Gastrocnemius medialis (tissue), 4 donors: ENCODE measurements at regions not wholly inside any gene's neighbourhood (a gene's known extent, or its start where the extent isn't known, plus 50 kb on each side); places are given as distances from the start of the nearest gene placed in this dataset.
A peak's percentile ranks its signal among the peaks of the same experiment; 100 is the strongest.

ENCODE experiments used
- ATAC-seq, 2 donors: fragments of 150-250 bp; one replicate each; pipeline ENCODE4 v1.9.1; 2016
- DNase-seq, 2 donors: peaks; one replicate each; pipeline ENCODE4 v3.0.0-alpha.2; 2019
- H3K27ac ChIP-seq, 4 donors: fragments of 200-600 bp; sonication (generic); 1 replicate in 1 of 4; 2 replicates in 3 of 4; pipeline ENCODE4 v1.5.1; 2016 to 2018; ENCODE audit warnings: mild to moderate bottlenecking in 2 of 4, moderate library complexity in 1 of 4
- H3K27me3 ChIP-seq, 3 donors: fragments of 200-600 bp; sonication (generic) in 2 of 3; 1 replicate in 1 of 3; 2 replicates in 2 of 3; pipeline versions ENCODE4 v1.5.1 to v1.6.0; 2016 to 2019; ENCODE audit warnings: mild to moderate bottlenecking in 1 of 3, moderate library complexity in 1 of 3
- H3K36me3 ChIP-seq, 2 donors: fragments of 200-600 bp; sonication (generic) in 1 of 2; one replicate each; pipeline ENCODE4 v1.5.1; 2017 to 2018
- H3K4me1 ChIP-seq, 2 donors: fragments of 200-600 bp; sonication (generic) in 1 of 2; one replicate each; pipeline ENCODE4 v1.5.1; 2016 to 2017; ENCODE audit warnings: mild to moderate bottlenecking in 2 of 2
- H3K4me3 ChIP-seq, 4 donors: fragments of 200-600 bp; sonication (generic) in 3 of 4; 1 replicate in 1 of 4; 2 replicates in 3 of 4; pipeline ENCODE4 v1.5.1; 2016 to 2019; ENCODE audit warnings: mild to moderate bottlenecking in 2 of 4
- H3K9me3 ChIP-seq, 3 donors: fragments of 200-600 bp; sonication (generic) in 2 of 3; 1 replicate in 1 of 3; 2 replicates in 2 of 3; pipeline ENCODE4 v1.5.1; 2016 to 2019
- CTCF ChIP-seq, 5 experiments: fragments of 450-650 bp in 3 of 5; fragments of 200-600 bp in 2 of 5; sonication (generic) in 2 of 5; IDR thresholded peaks in 4 of 5; conservative IDR thresholded peaks in 1 of 5; 1 replicate in 4 of 5; 2 replicates in 1 of 5; pipeline ENCODE4 v1.5.1; 2016 to 2019; ENCODE audit warnings: antibody characterized with exemption in 5 of 5, mild to moderate bottlenecking in 3 of 5, moderate library complexity in 3 of 5
- POLR2A ChIP-seq, 2 donors: fragments of 450-650 bp; IDR thresholded peaks; one replicate each; pipeline ENCODE4 v1.6.1; 2017; ENCODE audit warnings: antibody characterized with exemption in 2 of 2, mild to moderate bottlenecking in 2 of 2, moderate library complexity in 2 of 2
- in situ Hi-C, 4 donors: fragments of 200-750 bp; cut with MboI; loops; one replicate each; pipeline versions ENCODE4 v1.15.0 to v1.8.0; 2017; ENCODE audit warnings: low sequenced_read_pairs in 4 of 4
- intact Hi-C: fragments of 100-400 bp; cut with DNase I; formaldehyde crosslinking; loops from one replicate; pipeline ENCODE4 v1.15.1; 2023; ENCODE audit warnings: low total_unique reads

GRCh38 chr5:88955403-88955802, 72.4 kb upstream of the MEF2C start:
- Histone ChIP-seq H3K4me1 (peaks cover 28 to 36% of the 10 kb centered on the region in 2 donors), H3K36me3 (no peaks in the 10 kb centered on the region), H3K9me3 (no peaks in the 10 kb centered on the region), H3K27ac (no peak overlapping the region), H3K4me3 (no peak overlapping the region), H3K27me3 (no peaks in the 10 kb centered on the region)
- ATAC-seq (no peak), DNase-seq (no peak)
- TF ChIP-seq CTCF (IDR thresholded peaks at IDR 0.05 in 4 of 5, conservative IDR thresholded peaks at IDR 0.05 in 1 of 5), result no peak
- TF ChIP-seq POLR2A (IDR thresholded peaks at IDR 0.05), result no peak
- intact Hi-C loops, result no loop called here
- in situ Hi-C loops, result no loop called here

GRCh38 chr5:88954511-88954910, 71.5 kb upstream of the MEF2C start:
- no peak overlapping the region for H3K27ac ChIP-seq
- intact Hi-C loops (no loop called here), in situ Hi-C loops (no loop called here)
- peaks cover 28 to 36% of the 10 kb centered on the region in 2 donors for H3K4me1 ChIP-seq
- DNase-seq (no peak), ATAC-seq (no peak)
- no peak for TF ChIP-seq CTCF (IDR thresholded peaks at IDR 0.05 in 4 of 5, conservative IDR thresholded peaks at IDR 0.05 in 1 of 5)
- TF ChIP-seq POLR2A (IDR thresholded peaks at IDR 0.05), result no peak
- no peaks in the 10 kb centered on the region for H3K27me3 ChIP-seq
- H3K36me3 ChIP-seq, result no peaks in the 10 kb centered on the region
- no peak overlapping the region for H3K4me3 ChIP-seq
- no peaks in the 10 kb centered on the region for H3K9me3 ChIP-seq

- in situ Hi-C loops (no loop called here), intact Hi-C loops (no loop called here)
- Histone ChIP-seq H3K4me3 (no peak overlapping the region), H3K9me3 (no peaks in the 10 kb centered on the region), H3K27me3 (no peaks in the 10 kb centered on the region), H3K36me3 (no peaks in the 10 kb centered on the region), H3K27ac (peak overlapping the region in 3 of 4 donors; percentile 62 to 75 (median 67)), H3K4me1 (peaks cover 28 to 36% of the 10 kb centered on the region in 2 donors)
- TF ChIP-seq CTCF (IDR thresholded peaks at IDR 0.05 in 4 of 5, conservative IDR thresholded peaks at IDR 0.05 in 1 of 5) (no peak), POLR2A (IDR thresholded peaks at IDR 0.05) (no peak)
- ATAC-seq (peak; percentile 52 to 76), DNase-seq (peak in 1 of 2 donors; percentile 37)
These were observed 70.1 kb upstream of the MEF2C start for GRCh38 chr5:88952996-88953643.

DNA sequence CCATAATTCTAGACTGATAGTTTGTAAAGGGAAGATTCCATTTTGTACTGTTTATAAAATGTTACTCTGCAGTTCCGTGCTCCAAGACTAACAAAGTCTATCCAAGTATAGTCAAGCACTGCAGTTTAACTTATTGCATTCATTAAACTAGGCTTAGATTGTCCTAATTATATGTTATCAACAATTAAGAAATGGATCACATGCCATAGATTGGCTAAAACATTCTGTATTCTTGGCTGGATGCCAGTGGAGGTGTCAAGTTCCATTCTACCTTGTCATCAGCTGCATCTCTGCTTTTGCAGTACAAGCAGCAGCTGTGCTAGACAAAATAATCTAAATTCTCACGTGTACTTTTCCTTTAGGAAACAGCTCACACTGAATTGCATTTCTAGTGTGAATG, 69.4 kb upstream of the MEF2C start:
- ATAC-seq, result peak; percentile 82 to 88
- no peak for TF ChIP-seq POLR2A (IDR thresholded peaks at IDR 0.05)
- TF ChIP-seq CTCF (IDR thresholded peaks at IDR 0.05 in 4 of 5, conservative IDR thresholded peaks at IDR 0.05 in 1 of 5), result no peak
- H3K4me1 ChIP-seq, result peaks cover 33 to 36% of the 10 kb centered on the region in 2 donors
- H3K4me3 ChIP-seq, result peak overlapping the region in 2 of 4 donors; percentile 6 to 25
- intact Hi-C loops, result no loop called here
- H3K9me3 ChIP-seq, result no peaks in the 10 kb centered on the region
- in situ Hi-C loops, result no loop called here
- H3K27ac ChIP-seq, result peak overlapping the region; percentile 62 to 75 (median 66)
- no peaks in the 10 kb centered on the region for H3K36me3 ChIP-seq
- DNase-seq, result peak; percentile 40 to 62
- no peaks in the 10 kb centered on the region for H3K27me3 ChIP-seq

GRCh38 chr5:88951457-88951856, 68.5 kb upstream of the MEF2C start:
- Histone ChIP-seq H3K27me3 (no peaks in the 10 kb centered on the region), H3K9me3 (no peaks in the 10 kb centered on the region), H3K36me3 (no peaks in the 10 kb centered on the region), H3K4me1 (peaks cover 34 to 36% of the 10 kb centered on the region in 2 donors), H3K4me3 (peak overlapping the region in 2 of 4 donors; percentile 5 to 8), H3K27ac (peak overlapping the region; percentile 62 to 75 (median 66))
- in situ Hi-C loops (no loop called here), intact Hi-C loops (no loop called here)
- ATAC-seq (no peak), DNase-seq (no peak)
- TF ChIP-seq POLR2A (IDR thresholded peaks at IDR 0.05) (no peak), CTCF (IDR thresholded peaks at IDR 0.05 in 4 of 5, conservative IDR thresholded peaks at IDR 0.05 in 1 of 5) (no peak)
